Endothelial cell of hepatic sinusoid (primary cell): ENCODE measurements at regions not wholly inside any gene's neighbourhood (a gene's known extent, or its start where the extent isn't known, plus 50 kb on each side); places are given as distances from the start of the nearest gene placed in this dataset.
"Not testable (repeated sequence)": the region's sequence is repeated elsewhere in the genome, so short reads cannot be mapped to it uniquely, and the experiment has no call there.

ENCODE experiments used
- in situ Hi-C: cut with HindIII; loops from 2 replicates; pipeline ENCODE4 v1.10.0; 2017; ENCODE audit warnings: low sequenced_read_pairs

DNA sequence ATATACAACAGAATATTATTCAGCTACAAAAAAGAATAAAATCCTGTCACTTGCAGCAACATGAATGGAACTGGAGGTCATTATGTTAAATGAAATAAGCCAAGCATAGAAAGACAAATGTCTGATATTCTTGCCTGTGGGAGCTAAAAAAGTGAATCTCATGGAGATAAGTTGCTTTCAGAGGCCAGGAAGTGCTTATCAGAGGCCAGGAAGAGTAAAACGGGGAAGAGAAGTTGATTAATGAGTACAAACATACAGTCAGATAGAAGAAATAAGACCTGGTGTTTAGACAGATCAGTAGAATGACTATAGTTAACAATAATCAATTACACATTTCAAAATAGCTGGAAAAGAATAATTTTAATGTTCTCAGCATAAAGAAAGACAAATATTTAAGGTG lies 54.4 kb upstream of the CPHXL start:
- in situ Hi-C loops: loop anchor here (10.0 kb wide), 1 partner anchor 1384 kb away; no protein-coding TSS in a partner anchor

DNA sequence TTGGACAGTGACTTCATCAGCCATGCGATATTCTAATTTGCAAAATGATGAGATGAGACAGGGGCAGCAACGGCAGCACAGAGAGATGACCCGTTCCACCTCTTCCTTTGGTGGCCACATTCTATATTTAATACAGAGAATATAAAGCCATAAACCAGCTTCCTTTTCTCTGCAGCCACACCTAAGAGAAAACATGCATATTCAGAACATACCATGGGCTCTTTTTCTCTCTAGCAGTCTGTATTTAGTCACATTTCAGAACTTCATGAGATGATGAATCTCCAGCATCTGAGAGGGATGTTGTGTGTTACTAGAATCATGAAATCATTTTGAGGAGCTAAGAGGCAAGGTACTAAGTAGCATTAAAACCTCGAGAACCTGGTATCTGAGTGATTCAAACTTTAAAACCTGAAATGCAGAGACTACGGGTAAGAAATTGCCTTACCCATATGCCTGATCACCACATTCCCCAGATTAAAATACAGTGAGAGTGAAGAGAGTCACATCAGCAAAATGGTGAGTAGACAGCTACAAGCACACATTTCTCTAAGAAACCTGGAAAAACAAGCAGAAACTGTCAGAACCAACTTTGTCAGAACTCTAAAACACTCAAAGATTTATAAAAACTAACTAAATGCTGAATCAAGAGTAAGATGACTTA lies 55.5 kb upstream of the CPHXL start:
- in situ Hi-C loops: loop anchor here (10.0 kb wide), 1 partner anchor 1383 kb away; no protein-coding TSS in a partner anchor

DNA sequence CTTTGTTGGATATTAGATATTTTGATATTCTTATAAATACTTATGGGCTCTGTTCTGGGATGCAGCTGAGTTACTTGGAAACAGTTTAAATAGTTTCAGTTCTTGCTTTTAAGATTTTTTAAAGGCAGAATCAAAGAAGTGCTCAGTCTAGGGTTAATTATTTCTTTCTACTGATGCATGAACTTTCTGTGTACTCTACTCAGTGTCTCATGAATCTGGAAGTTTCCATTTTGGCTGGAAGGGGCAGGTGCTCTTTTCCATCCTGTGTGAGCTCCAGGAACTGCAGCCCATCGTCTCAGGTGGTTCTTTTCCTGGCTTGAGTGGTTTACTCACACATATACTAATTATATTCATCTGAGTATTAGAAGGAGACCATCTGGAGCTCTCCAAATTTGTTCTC lies 61.1 kb upstream of the CPHXL start:
- in situ Hi-C loops: loop anchor here (10.0 kb wide), 1 partner anchor 1377 kb away; no protein-coding TSS in a partner anchor

DNA sequence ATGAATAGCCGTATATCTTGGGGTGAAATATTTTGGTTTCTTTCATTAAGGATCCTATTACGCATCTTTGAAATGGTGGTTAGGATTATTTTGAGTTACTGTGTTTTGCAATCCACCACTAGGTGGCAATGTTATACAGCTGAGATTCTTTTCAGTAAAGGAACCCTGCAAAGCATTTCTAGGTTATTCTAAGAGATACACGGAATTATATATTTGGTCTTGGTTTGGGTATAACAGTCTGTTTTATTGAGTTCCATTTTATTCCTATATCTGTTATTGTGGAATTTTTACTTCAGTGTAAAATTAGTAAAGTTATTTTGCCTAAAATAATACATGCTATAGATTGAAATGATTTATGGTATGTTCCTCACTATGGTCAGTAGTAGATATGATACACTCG lies 62.9 kb upstream of the CPHXL start:
- in situ Hi-C loops: loop anchor here (10.0 kb wide), 1 partner anchor 1376 kb away; no protein-coding TSS in a partner anchor

DNA sequence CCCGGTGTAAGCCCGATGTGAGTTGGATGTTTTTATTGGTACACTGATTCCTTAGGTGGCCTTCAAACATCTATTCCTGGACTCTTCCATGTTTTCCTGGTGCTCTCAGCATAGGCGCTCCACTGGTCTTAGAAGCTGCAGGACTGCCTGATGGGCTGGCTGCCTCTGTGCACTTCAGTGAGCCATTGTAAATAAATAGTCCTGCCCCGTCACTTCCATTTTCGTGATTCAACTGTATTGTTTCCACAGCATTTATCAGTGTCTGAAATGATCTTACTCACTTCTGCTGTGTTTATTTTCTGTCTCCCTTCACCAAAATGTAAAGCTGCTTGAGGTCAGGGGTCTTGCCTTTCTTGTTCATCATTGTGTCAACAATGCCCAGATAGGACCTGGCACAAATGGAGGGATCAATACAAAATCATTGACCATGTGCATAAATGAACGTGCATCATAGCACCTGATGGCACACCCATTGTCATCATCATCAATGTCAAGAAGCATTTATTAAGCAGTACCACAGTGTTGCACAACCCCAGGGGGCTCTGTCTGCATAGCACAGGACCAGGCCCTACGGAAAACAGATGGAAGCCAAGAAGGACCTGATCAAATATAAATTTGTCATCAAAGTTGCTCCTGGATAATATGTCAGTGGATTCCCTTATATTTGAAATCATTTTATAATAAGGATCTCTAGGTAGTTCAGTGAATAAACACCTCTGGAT lies 66.6 kb upstream of the CPHXL start:
- in situ Hi-C loops: no loop called here

DNA sequence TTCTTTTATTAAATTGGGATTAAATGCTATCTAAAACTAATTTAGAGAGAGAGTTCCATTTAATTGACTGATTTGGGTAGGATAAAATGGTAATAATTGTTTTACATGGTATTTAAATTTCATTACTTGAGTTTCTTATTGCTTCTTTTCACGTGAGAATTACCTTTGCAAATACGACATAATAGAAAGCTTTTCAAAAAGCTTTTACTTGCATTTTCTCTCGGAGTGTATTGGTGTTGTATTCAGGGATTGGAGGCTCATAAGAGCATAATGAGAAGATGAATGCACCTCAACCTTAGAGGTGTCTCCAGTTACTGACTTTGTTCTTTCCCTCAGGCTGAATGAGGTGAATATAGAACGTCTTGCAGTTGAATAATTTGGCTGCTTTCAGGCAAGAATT lies 67.4 kb upstream of the CPHXL start:
- in situ Hi-C loops: no loop called here

DNA sequence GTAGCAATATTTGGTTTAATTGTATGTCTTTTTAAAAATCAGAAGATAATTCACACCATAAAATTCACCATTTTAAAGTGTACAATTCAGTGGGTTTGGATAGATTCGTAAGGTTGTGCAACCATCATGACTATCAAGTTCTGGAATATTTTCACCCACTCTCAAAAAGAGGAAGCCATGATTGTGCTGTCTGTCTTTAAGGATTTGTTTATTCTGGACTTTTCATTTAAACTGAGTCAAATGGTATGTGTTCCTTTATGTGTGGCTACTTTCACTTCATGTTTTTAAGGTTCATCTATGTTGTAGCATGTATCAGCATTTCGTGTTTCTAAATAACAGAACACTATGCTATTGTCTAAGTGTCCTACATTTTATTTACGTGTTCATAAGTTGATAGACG lies 68.1 kb upstream of the CPHXL start:
- in situ Hi-C loops: no loop called here

DNA sequence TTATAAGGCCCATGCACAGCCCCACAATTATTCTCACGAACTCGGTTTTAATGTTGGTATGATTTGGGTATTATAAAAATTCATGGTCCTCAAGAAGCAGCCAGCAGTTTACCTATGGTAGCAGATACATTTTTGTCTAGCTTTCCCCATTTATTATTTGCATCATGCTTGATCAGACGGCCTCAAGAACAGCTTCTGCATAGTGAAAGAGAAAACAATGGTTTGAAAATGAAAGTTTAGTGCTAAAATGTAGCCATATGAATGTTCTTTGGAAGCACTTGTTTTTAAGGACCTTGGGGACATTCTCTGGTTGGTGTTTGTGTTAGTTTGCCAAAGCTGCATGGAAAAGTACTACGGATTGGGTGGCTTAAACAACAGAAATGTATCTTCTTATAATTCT lies 72.4 kb upstream of the CPHXL start:
- in situ Hi-C loops: no loop called here

DNA sequence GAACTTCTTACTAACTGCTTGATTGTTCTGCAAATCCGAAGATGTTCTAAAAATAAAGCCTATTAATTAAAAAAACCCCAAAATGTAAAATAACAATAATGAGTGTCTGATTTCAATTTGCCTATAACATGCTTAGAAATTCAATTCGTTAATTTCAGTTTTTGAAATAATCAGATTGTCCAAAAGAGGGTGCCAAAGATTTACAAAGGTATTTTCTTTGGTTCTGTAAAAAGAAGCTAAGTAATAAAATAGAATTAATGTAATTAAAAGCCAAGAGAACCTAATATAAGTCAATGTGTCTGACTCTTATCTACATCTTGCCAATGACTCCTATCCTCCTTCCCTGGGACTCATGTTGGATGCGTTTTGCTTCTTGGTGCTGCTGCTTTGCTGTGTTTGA lies 75.0 kb upstream of the CPHXL start:
- in situ Hi-C loops: no loop called here

DNA sequence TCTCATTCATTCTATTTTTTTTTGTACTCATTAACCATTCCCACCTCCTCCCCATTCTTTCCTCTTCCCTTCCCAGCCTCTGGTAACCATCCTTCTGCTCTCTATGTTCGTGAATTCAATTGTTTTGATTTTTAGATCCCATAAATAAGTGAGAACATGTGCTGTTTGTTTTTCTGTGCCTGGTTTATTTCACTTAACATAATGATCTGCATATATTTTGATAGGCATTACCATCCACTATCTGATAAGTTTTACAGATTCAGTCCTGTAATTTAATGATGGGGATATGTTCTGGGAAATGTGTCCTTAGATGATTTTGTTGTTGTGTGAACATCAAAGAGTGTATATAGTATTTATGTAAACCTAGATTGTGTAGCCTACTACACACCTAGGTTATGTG lies 77.5 kb upstream of the CPHXL start:
- in situ Hi-C loops: no loop called here

DNA sequence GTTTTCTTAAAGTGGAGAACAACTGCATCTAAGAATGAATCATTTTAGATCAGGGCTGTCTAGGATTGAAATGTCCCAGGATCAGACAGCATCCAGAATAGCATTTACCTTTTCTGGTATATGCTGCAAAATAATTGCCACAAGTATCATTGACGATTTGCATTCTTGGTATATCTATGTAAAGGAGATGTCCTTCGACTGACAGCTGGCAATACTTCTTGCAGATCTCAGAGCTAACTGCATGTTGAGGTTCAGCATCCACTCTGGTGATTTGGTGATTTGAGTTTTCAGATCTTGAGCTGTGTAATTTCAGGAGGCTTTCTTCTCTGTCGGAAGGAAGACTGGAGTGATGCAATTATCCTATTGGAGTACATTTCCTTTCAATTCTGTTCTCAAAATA lies 78.1 kb upstream of the CPHXL start:
- in situ Hi-C loops: no loop called here

DNA sequence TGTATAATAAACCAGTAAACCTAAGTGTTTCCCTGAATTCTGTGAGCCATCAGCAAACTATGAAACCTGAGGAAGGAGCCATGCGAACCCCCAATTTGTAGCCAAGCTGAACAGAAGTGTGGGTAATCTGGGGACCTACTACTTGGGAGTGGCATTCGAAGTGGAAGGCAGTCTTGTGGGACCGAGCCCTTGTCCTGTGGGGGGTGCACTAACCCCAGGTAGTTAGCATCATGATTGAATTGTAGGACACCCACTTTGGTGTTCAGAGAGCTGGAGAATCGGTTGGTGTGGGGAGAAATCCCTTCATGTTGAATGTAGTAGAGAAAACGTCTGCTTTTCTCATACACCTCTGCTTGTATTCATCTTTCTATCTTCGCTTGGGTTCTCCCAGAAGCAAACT lies 79.7 kb upstream of the CPHXL start:
- in situ Hi-C loops: no loop called here

DNA sequence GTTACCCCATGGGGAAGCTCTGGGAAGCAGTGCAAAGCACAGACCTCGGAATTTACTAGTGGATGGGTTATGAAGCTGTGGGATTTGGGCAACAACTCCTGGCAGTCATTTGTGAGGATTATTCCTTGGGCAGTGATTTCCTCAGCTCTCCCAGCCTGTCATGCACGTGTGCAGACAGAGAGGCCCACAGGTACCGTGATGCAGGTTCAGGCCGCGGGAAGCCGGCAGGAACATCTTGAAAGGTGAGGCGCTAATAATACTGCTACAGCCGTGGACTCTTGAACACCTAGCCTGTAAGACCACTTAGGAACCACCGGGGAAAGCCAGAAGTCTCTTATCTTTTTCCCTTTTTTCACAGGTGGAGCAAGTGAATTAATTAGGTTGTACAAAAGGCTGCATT lies 80.2 kb upstream of the CPHXL start:
- in situ Hi-C loops: no loop called here

DNA sequence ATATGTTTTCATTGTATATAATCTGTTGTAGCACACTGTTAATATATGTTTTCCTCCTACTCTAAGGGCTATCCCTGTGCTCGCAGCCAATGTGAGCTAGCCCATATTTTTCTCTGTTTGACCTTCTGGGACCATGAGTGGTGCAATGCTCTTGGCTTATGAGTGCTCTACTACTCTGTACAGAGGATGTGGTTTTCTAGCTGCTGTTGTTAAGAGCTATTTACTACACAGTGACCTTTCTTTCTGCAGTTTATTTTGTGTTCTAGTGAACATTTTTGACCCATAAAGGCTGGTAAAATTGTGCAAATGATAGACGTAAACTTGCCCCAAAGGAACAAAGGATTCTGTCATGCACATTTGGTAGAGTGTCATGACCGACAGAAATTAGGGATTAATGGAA lies 84.1 kb upstream of the CPHXL start:
- in situ Hi-C loops: no loop called here

DNA sequence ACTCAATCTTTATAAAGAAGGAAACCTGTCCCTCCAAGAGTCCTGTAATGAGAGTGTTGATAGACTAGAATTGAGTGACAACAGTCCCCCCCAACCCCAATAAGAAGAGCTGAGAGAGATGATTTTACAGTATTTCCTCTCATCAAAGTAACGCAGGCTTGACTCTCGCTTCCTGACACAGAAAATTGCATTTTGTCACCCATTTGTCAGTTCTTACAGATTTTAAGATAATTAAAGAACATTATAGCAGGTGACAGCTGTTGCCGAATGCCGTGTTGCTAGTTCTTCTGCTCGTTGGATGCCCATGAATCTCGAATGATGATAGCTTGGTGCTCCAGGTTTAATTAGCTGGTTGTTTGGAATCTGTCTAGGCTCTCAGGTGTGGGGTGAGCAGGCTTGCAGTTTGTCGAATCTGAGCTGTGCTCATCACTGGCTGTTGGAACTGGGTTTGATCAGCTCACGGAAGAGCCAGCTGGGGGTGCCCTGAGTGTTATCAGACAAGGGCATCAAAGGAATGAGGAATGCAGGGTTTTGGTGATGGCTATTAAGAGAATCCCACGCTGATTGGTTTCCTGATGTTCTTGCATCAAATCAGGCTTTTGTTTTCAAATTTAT lies 84.8 kb upstream of the CPHXL start:
- in situ Hi-C loops: no loop called here

DNA sequence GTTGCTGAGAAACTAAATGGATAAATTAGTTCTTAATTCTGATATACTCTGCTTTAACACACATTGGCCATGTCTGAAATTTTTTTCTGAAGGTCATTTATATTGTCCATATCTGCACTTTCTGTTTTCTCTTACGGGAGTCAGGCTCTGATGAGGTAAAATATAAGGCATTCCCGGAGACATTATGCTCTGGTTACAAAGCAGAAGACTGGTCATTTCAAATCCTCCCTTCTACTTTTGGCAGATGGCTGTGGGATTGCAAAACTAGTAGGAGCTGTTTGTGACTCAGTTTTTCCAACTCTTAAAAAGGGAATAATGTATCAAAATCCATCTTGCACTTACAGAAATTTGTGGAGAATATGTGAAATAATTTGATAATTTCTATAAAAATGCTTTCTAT lies 92.2 kb upstream of the CPHXL start:
- in situ Hi-C loops: no loop called here

DNA sequence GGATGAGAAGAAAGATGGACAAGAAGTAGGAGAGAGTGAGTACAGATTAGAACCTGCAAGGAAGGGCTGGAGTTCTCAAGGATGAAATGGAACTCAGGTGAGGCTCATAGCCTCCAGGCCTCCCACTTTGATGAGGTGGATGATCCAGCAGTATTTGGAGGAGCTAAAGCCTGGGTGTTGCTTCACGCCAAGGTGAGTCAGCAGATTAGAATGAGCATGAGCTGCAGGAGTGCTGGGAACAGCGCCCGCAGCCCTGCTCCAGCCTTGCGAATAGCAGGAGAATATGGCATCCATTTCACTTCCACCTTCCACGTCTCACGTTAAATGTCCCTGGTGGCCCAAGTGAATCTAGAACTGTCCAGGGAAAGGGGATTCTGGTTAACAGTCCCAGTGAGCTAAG lies 94.4 kb upstream of the CPHXL start:
- in situ Hi-C loops: no loop called here

DNA sequence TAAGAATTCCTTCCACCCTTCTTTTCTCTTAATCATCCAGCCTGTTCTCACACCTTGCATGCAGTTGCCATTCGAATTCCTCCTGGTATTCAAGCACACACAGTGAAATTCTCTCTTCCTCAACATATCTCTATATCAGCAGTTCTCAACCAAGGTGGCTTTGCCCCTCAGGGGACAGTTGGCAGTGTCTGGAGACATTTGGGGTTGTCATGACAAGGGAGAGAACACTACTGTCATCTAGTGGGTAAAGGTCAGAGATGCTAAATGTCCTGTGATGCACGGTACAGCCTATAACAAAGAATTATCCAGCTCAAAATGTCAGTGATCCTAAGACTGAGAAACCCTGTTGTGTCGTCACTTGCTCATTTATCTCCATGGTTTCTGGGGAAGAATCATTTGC lies 94.8 kb upstream of the CPHXL start:
- in situ Hi-C loops: no loop called here

DNA sequence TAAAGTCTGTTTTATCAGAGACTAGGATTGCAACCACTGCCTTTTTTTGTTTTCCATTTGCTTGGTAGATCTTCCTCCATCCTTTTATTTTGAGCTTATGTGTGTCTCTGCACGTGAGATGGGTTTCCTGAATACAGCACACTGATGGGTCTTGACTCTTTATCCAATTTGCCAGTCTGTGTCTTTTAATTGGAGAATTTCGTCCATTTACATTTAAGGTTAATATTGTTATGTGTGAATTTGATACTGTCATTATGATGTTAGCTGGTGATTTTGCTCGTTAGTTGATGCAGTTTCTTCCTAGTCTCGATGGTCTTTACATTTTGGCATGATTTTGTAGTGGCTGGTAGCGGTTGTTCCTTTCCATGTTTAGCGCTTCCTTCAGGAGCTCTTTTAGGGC lies 99.5 kb upstream of the CPHXL start:
- in situ Hi-C loops: not testable (repeated sequence)

DNA sequence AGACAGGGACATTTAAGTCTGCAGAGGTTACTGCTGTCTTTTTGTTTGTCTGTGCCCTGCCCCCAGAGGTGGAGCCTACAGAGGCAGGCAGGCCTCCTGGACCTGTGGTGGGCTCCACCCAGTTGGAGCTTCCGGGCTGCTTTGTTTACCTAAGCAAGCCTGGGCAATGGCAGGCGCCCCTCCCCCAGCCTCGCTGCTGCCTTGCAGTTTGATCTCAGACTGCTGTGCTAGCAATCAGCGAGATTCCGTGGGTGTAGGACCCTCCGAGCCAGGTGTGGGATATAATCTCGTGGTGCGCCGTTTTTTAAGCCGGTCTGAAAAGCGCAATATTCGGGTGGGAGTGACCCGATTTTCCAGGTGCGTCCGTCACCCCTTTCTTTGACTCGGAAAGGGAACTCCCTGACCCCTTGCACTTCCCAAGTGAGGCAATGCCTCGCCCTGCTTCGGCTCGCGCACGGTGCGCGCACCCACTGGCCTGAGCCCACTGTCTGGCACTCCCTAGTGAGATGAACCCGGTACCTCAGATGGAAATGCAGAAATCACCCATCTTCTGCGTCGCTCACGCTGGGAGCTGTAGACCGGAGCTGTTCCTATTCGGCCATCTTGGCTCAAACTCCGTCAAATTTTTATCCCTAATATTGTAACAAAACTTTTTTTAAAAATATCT lies 101.2 kb upstream of the CPHXL start:
- in situ Hi-C loops: not testable (repeated sequence)

DNA sequence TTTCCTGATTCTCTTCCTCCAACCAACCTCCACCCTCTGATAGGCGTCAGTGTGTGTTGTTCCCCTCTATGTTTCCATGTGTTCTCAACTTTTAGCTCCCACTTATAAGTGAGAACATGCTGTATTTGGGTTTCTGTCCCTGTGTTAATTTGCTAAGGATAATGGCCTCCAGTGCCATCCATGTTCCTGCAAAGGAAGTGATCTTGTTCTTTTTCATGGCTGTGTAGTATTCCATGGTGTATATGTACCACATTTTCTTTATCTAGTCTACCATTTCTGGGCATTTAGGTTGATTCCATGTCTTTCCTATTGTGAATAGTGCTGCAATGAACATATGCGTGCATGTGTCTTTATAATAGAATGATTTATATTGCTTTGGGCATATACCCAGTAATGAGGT lies 107.1 kb upstream of the CPHXL start:
- in situ Hi-C loops: not testable (repeated sequence)
